ENCODE measurements at regions not wholly inside any gene's neighbourhood (a gene's known extent, or its start where the extent isn't known, plus 50 kb on each side); places are given as distances from the start of the nearest gene placed in this dataset.

GRCh38 chrX:4451591-4451990 is 738.1 kb upstream of the PRKX start:
- no peak overlapping the region for H3K4me3 ChIP-seq (ENCODE audit: low read depth, low read length)
- TF ChIP-seq CTCF (conservative IDR thresholded peaks at IDR 0.05; ENCODE audit: low read depth, low read length), result no peak
- no peak for DNase-seq (ENCODE audit: low read depth)

- TF ChIP-seq CTCF (conservative IDR thresholded peaks at IDR 0.05; ENCODE audit: low read depth, low read length), result no peak
These were observed 736.7 kb upstream of the PRKX start for GRCh38 chrX:4450177-4450576.

GRCh38 chrX:4435905-4436304 is 722.5 kb upstream of the PRKX start:
- no peak overlapping the region for H3K4me3 ChIP-seq (ENCODE audit: low read depth, low read length)
- TF ChIP-seq CTCF (conservative IDR thresholded peaks at IDR 0.05; ENCODE audit: low read depth, low read length), result no peak
- no peak for DNase-seq (ENCODE audit: low read depth)

More at GRCh38 chrX:4450177-4450576, 736.7 kb upstream of the PRKX start:
- no peak for DNase-seq (ENCODE audit: low read depth)
- no peak overlapping the region for H3K4me3 ChIP-seq (ENCODE audit: low read depth, low read length)

- H3K4me3 ChIP-seq (ENCODE audit: low read depth, low read length), result no peak overlapping the region
- DNase-seq (ENCODE audit: low read depth), result no peak
- TF ChIP-seq CTCF (conservative IDR thresholded peaks at IDR 0.05; ENCODE audit: low read depth, low read length), result no peak
These were observed 684.0 kb upstream of the PRKX start for GRCh38 chrX:4397471-4397870.

- no peak for TF ChIP-seq CTCF (conservative IDR thresholded peaks at IDR 0.05; ENCODE audit: low read depth, low read length)
- no peak for DNase-seq (ENCODE audit: low read depth)
These were observed 668.8 kb upstream of the PRKX start for GRCh38 chrX:4382273-4382672.

GRCh38 chrX:4380710-4381109 is 667.3 kb upstream of the PRKX start:
- no peak for TF ChIP-seq CTCF (conservative IDR thresholded peaks at IDR 0.05; ENCODE audit: low read depth, low read length)
- DNase-seq (ENCODE audit: low read depth), result no peak

More at GRCh38 chrX:4382273-4382672, 668.8 kb upstream of the PRKX start:
- H3K4me3 ChIP-seq (ENCODE audit: low read depth, low read length), result no peak overlapping the region

GRCh38 chrX:4379071-4379470 is 665.6 kb upstream of the PRKX start:
- DNase-seq (ENCODE audit: low read depth), result no peak
- no peak overlapping the region for H3K4me3 ChIP-seq (ENCODE audit: low read depth, low read length)
- TF ChIP-seq CTCF (conservative IDR thresholded peaks at IDR 0.05; ENCODE audit: low read depth, low read length), result no peak

More at GRCh38 chrX:4380710-4381109, 667.3 kb upstream of the PRKX start:
- no peak overlapping the region for H3K4me3 ChIP-seq (ENCODE audit: low read depth, low read length)
